HG03575 (cell line): ENCODE measurements at regions not wholly inside any gene's neighbourhood (a gene's known extent, or its start where the extent isn't known, plus 50 kb on each side); places are given as distances from the start of the nearest gene placed in this dataset.
"Not testable (repeated sequence)": the region's sequence is repeated elsewhere in the genome, so short reads cannot be mapped to it uniquely, and the experiment has no call there.

Experiments used
- ATAC-seq: cut with Tn5 transposase; IDR thresholded peaks from one replicate; pipeline ENCODE4 v1.9.1; 2021; ENCODE audit not compliant: unreplicated experiment, insufficient number of reproducible peaks, low FRiP score; ENCODE audit errors: extremely low read depth

- ATAC-seq: no peak
Measured at GRCh38 chr4:26183017-26183416, 137.8 kb upstream of the RBPJ start.

- no peak for ATAC-seq
Measured at GRCh38 chr4:26185436-26185835, 135.4 kb upstream of the RBPJ start.

- no peak for ATAC-seq
Measured at GRCh38 chr4:26191353-26191752, 129.5 kb upstream of the RBPJ start.

- no peak for ATAC-seq
Measured at GRCh38 chr4:26192899-26193869, 127.6 kb upstream of the RBPJ start.

GRCh38 chr4:26194764-26195163 lies 126.0 kb upstream of the RBPJ start:
- ATAC-seq: no peak

- ATAC-seq: no peak
Measured at GRCh38 chr4:26196567-26196966, 124.2 kb upstream of the RBPJ start.

- peak; percentile 69 for ATAC-seq
Measured at GRCh38 chr4:26197018-26197779, 123.6 kb upstream of the RBPJ start.

GRCh38 chr4:26198931-26199330 lies 121.9 kb upstream of the RBPJ start:
- not testable (repeated sequence) for ATAC-seq

GRCh38 chr4:26199596-26199995 lies 121.2 kb upstream of the RBPJ start:
- ATAC-seq: no peak

- no peak for ATAC-seq
Measured at GRCh38 chr4:26201120-26201519, 119.7 kb upstream of the RBPJ start.

- ATAC-seq: no peak
Measured at GRCh38 chr4:26204249-26204825, 116.5 kb upstream of the RBPJ start.

- ATAC-seq: no peak
Measured at GRCh38 chr4:26204911-26205370, 115.9 kb upstream of the RBPJ start.

- ATAC-seq: no peak
Measured at GRCh38 chr4:26206339-26206738, 114.5 kb upstream of the RBPJ start.

- ATAC-seq: no peak
Measured at GRCh38 chr4:26206999-26207398, 113.8 kb upstream of the RBPJ start.

GRCh38 chr4:26207631-26208030 lies 113.2 kb upstream of the RBPJ start:
- no peak for ATAC-seq

GRCh38 chr4:26208237-26208994 lies 112.4 kb upstream of the RBPJ start:
- ATAC-seq: no peak

GRCh38 chr4:26209378-26209777 lies 111.4 kb upstream of the RBPJ start:
- not testable (repeated sequence) for ATAC-seq

- ATAC-seq: no peak
Measured at GRCh38 chr4:26212528-26212927, 108.3 kb upstream of the RBPJ start.

GRCh38 chr4:26213317-26213716 lies 107.5 kb upstream of the RBPJ start:
- no peak for ATAC-seq
